Nephron (organoid): ENCODE measurements at regions not wholly inside any gene's neighbourhood (a gene's known extent, or its start where the extent isn't known, plus 50 kb on each side); places are given as distances from the start of the nearest gene placed in this dataset.
"Not testable (repeated sequence)": the region's sequence is repeated elsewhere in the genome, so short reads cannot be mapped to it uniquely, and the experiment has no call there.

Experiments used
- H3K27ac Mint-ChIP-seq, 3 experiments: 2 replicates each; pipeline ENCODE4 v1.8.0; 2020; ENCODE audit warnings: mixed read lengths in 3 of 3, mild to moderate bottlenecking in 2 of 3, moderate library complexity in 1 of 3
- H3K27me3 Mint-ChIP-seq: 2 replicates; pipeline ENCODE4 v1.8.0; 2021; ENCODE audit warnings: low read depth, mild to moderate bottlenecking, moderate library complexity, mixed read lengths
- H3K36me3 Mint-ChIP-seq: 2 replicates; pipeline ENCODE4 v1.8.0; 2020; ENCODE audit warnings: low read depth, mixed read lengths
- H3K4me1 Mint-ChIP-seq: 2 replicates; pipeline ENCODE4 v1.8.0; 2020; ENCODE audit warnings: mixed read lengths
- H3K4me3 Mint-ChIP-seq, 3 experiments: 2 replicates each; pipeline ENCODE4 v1.8.0; 2020; ENCODE audit warnings: mild to moderate bottlenecking in 3 of 3, mixed read lengths in 3 of 3, moderate library complexity in 2 of 3
- H3K9me3 Mint-ChIP-seq: 2 replicates; pipeline ENCODE4 v1.8.0; 2020; ENCODE audit warnings: mixed read lengths
- TF ChIP-seq, protein P1 (sequence below), 3 experiments: fragments of 200-600 bp; sonication (generic); IDR thresholded peaks; one replicate each; pipeline ENCODE4 v1.5.0; 2021; ENCODE audit warnings: antibody characterized with exemption in 3 of 3; ENCODE audit not compliant: unreplicated experiment in 3 of 3

DNA sequence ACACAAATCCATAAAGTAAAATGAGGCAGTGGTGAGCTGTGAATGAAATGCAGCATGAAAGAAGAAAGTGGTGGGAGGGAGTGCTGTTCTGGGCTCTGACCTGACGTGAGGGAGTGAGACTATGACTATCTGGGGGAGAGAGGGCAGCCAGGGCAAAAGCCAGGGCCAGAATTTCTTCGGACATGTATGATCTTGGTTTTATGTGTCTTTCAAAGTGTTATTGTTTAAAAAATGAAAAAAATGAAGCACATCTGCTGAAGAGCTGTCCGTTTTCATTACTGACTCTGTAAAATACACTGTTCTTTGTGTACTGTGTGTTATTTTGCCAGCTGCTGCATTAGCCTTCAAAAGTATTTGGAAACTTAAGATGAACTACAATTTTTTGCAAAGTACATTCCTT lies 70.2 kb upstream of the KLF14 start:
- peaks cover under 1% of the 10 kb centered on the region for H3K9me3 Mint-ChIP-seq
- TF ChIP-seq, protein P1, sequence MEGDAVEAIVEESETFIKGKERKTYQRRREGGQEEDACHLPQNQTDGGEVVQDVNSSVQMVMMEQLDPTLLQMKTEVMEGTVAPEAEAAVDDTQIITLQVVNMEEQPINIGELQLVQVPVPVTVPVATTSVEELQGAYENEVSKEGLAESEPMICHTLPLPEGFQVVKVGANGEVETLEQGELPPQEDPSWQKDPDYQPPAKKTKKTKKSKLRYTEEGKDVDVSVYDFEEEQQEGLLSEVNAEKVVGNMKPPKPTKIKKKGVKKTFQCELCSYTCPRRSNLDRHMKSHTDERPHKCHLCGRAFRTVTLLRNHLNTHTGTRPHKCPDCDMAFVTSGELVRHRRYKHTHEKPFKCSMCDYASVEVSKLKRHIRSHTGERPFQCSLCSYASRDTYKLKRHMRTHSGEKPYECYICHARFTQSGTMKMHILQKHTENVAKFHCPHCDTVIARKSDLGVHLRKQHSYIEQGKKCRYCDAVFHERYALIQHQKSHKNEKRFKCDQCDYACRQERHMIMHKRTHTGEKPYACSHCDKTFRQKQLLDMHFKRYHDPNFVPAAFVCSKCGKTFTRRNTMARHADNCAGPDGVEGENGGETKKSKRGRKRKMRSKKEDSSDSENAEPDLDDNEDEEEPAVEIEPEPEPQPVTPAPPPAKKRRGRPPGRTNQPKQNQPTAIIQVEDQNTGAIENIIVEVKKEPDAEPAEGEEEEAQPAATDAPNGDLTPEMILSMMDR (IDR thresholded peaks at IDR 0.05; ENCODE audit: unreplicated experiment in 3 of 3): no peak
- peaks cover 27% of the 10 kb centered on the region for H3K4me1 Mint-ChIP-seq
- no peak overlapping the region for H3K4me3 Mint-ChIP-seq
- peak overlapping the region; percentile 62 to 76 (median 68) for H3K27ac Mint-ChIP-seq
- H3K36me3 Mint-ChIP-seq: no peaks in the 10 kb centered on the region
- H3K27me3 Mint-ChIP-seq: no peaks in the 10 kb centered on the region

DNA sequence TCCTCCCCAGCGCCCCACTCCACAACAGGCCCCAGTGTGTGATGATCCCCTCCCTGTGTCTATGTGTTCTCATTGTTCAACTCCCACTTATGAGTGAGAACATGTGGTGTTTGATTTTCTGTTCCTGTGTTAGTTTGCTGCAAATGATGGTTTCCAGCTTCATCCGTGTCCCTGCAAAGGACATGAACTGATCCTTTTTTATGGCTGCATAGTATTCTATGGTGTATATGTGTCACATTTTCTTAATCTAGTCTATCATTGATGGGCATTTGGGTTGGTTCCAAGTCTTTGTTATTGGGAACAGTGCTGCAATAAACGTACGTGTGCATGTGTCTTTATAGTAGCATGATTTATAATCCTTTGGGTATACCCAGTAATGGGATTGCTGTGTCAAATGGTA lies 78.8 kb upstream of the KLF14 start:
- not testable (repeated sequence) for H3K36me3 Mint-ChIP-seq, H3K9me3 Mint-ChIP-seq, H3K4me3 Mint-ChIP-seq, H3K27ac Mint-ChIP-seq, H3K27me3 Mint-ChIP-seq
- H3K4me1 Mint-ChIP-seq: peaks cover 16% of the 10 kb centered on the region

DNA sequence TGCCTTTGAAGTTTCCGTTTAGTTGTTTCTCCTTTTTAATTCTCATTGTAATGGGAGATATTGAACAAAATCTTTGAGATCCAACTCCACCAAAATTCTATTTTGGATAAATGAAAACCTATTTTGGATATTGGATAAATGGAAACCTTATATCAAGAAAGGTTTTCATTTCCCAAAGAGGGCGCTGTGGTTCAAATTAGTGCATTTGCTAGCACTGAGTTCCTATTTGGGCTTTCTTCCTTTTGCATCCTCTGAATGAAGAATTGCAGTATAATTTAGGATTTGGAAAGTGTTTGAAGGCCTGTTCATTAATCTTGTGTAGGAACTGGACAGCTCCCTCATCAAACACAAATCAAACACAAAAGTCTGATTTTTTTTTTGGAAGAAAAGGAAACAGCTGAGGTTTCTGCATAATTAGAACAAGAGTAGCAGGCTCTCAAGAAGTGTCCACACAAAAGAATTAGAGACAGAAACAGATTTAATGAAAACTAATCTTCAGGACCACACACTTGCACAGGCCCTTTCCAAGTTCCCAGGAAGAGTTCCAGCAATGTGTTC lies 80.8 kb upstream of the KLF14 start:
- H3K9me3 Mint-ChIP-seq: no peaks in the 10 kb centered on the region
- H3K27me3 Mint-ChIP-seq: peaks cover 4% of the 10 kb centered on the region
- H3K4me3 Mint-ChIP-seq: no peak overlapping the region
- peak overlapping the region in 2 of 3 experiments; percentile 15 to 33 for H3K27ac Mint-ChIP-seq
- no peaks in the 10 kb centered on the region for H3K36me3 Mint-ChIP-seq
- TF ChIP-seq, protein P1 (IDR thresholded peaks at IDR 0.05; ENCODE audit: unreplicated experiment in 3 of 3): peak in 2 of 3 experiments; percentile 15 to 31
- peaks cover 16% of the 10 kb centered on the region for H3K4me1 Mint-ChIP-seq

DNA sequence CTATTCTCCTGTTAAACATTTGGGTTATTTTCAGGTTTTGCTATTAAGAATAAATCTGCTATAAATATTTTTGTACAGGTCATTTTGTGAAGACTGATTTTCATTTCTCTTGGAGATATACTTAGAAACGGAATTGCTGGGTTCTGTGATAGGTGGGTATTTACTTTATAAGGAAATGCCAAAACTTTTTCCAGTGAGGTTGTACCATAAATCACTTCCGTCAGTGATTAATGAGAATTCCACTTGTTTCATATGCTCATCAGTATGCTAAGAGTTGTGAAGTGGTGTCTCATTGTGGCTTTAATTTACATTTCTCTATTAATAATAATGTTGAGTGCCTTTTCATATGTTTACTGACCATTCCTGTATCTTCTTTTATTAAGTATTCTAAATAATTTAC lies 84.0 kb upstream of the KLF14 start:
- H3K27me3 Mint-ChIP-seq: peaks cover 4% of the 10 kb centered on the region
- no peaks in the 10 kb centered on the region for H3K36me3 Mint-ChIP-seq
- peaks cover 16% of the 10 kb centered on the region for H3K4me1 Mint-ChIP-seq
- TF ChIP-seq, protein P1 (IDR thresholded peaks at IDR 0.05; ENCODE audit: unreplicated experiment in 3 of 3): no peak
- H3K9me3 Mint-ChIP-seq: no peaks in the 10 kb centered on the region
- no peak overlapping the region for H3K27ac Mint-ChIP-seq
- no peak overlapping the region for H3K4me3 Mint-ChIP-seq

DNA sequence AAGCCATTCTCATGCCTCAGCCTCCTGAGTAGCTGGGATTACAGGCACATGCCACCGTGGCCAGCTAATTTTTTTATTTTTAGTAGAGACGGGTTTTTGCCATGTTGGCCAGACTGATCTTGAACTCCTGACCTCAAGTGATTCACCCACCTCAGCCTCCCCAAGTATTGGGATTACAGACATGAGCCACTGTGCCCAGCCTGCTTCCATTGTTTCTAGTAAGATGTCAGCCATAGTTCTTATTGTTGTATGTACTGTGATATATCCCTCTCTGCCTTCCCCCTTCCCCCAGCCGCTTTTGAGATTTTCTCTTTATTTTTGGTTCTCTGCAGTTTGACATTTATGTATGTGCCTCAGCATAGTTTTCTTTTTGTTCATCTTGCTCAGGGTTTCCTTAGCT lies 87.9 kb upstream of the KLF14 start:
- Mint-ChIP-seq H3K27ac (no peak overlapping the region), H3K27me3 (no peaks in the 10 kb centered on the region), H3K4me1 (no peaks in the 10 kb centered on the region), H3K4me3 (no peak overlapping the region), H3K36me3 (no peaks in the 10 kb centered on the region), H3K9me3 (peaks cover 22% of the 10 kb centered on the region)
- TF ChIP-seq, protein P1 (IDR thresholded peaks at IDR 0.05; ENCODE audit: unreplicated experiment in 3 of 3): no peak

DNA sequence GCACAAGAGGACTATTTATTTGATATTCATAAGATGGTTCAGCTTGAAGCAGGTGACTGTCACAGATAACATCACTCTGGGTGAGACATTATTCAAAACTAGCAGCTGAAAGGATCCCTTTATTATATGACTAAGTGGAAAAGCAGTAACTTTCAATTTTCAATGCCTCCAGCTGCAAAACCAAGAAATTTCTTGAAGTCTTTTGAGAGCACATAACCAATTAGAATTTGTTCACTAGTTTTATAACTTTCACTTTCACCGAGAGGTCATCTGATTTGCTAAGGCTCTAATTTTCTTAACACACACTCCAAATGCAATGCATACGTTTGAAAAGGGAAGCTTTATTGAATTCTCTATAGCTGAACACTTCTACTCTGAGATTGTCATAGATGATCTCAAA lies 88.6 kb upstream of the KLF14 start:
- TF ChIP-seq, protein P1 (IDR thresholded peaks at IDR 0.05; ENCODE audit: unreplicated experiment in 3 of 3): no peak
- no peak overlapping the region for H3K4me3 Mint-ChIP-seq
- no peaks in the 10 kb centered on the region for H3K36me3 Mint-ChIP-seq
- no peaks in the 10 kb centered on the region for H3K27me3 Mint-ChIP-seq
- no peaks in the 10 kb centered on the region for H3K4me1 Mint-ChIP-seq
- H3K27ac Mint-ChIP-seq: no peak overlapping the region
- H3K9me3 Mint-ChIP-seq: peaks cover 24% of the 10 kb centered on the region
